GM12873 (cell line): ENCODE measurements at regions not wholly inside any gene's neighbourhood (a gene's known extent, or its start where the extent isn't known, plus 50 kb on each side); places are given as distances from the start of the nearest gene placed in this dataset.

Experiments used
- CTCF ChIP-seq: IDR thresholded peaks from 2 replicates; pipeline ENCODE4 v1.5.1; 2012; ENCODE audit warnings: low read depth, mild to moderate bottlenecking, moderate library complexity, low read length, control low read depth; ENCODE audit not compliant: insufficient read depth; ENCODE audit errors: missing control alignments

GRCh38 chr3:125742845-125743244 lies 147.5 kb upstream of the OSBPL11 start:
- TF ChIP-seq CTCF = peak; percentile 52

DNA sequence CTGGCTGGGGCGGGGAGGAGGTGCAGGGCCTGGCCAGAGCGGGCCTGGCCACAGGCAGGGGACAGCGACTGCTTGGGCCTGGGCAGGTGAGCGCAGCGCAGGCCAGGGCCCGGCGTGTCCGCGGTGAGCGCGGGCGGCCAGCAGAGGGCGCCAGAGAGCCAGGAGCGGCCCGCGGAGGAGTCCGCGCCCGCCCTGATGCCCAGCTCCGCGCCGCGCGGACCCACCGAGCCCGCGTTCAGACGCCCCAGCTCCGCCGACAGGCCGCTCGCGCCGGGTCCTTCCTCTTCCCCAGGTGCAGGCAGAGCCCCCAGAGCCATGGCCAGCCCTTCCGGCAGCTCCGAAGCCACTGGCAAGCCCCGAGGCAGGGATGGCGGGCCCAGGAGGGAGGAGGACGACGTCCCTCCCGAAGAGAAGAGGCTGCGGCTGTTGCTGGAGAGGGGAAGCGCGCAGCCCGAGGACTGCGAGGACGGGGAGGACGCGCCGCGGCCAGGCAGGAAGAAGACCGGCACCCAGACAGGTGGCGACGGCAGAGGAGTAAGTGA lies 171.1 kb upstream of the OSBPL11 start:
- peak; percentile 53 for TF ChIP-seq CTCF

DNA sequence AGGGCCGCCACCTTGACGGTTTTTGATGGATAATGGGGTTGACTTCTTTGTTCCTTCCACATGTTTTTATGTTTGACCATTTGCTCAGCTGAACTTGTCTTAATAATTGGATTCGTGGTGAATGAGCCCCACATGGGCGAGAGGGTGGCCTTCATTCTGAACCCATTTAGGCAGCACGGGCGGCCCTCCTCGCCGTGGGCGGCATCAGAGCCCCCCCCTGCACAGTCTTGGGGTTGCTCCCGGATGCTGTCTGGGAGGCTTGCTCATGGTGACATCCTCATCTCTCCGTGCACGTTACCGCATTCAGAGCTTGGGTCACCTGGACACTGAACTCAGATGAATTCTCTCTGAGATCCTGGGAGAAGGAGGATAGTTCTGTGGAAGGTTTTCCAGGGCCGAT lies 172.3 kb upstream of the OSBPL11 start:
- no peak for TF ChIP-seq CTCF

- TF ChIP-seq CTCF = peak; percentile 11
These were observed 159.0 kb upstream of the ROPN1B start for GRCh38 chr3:125810010-125810409.

- peak; percentile 26 for TF ChIP-seq CTCF
These were observed 108.4 kb upstream of the ROPN1B start for GRCh38 chr3:125860547-125860946.

DNA sequence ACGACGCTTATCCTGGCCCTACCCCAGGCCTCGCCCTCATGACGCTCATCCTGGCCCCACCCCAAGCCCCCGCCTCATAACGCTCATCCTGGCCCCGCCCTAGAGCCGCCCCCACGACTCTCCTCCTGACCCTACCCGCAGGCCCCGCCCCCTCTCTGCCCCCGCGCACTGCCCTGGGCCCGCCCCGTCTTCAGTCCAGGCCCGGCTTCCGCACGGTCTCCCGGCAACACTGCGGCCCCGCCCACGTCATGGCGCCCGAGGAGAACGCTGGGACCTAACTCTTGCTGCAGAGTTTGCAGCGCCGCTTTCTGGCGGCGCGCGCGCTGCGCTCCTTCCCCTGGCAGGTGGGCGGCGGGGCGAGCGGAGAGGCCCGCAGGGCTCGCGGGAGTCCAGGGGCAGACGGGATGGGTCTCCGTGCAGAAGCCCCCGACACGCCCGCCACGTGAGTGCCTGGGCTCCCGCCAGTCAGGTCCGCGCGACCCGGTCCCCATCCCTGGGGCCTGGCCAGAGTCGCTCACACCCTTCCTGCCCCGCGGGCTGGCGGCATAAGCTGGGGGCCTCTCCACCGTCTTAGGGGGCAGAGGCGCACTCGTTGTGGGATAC lies 52.5 kb upstream of the ROPN1B start:
- TF ChIP-seq CTCF = peak; percentile 27
